MM.1S (cell line): ENCODE measurements at regions not wholly inside any gene's neighbourhood (a gene's known extent, or its start where the extent isn't known, plus 50 kb on each side); places are given as distances from the start of the nearest gene placed in this dataset.
"Not testable (repeated sequence)": the region's sequence is repeated elsewhere in the genome, so short reads cannot be mapped to it uniquely, and the experiment has no call there.

Experiments used
- DNase-seq: peaks from one replicate; pipeline ENCODE4 v3.0.0-alpha.2; 2015
- H2AFZ ChIP-seq: fragments of 300-600 bp; sonication (generic); 2 replicates; pipeline ENCODE4 v1.6.0; 2016; ENCODE audit warnings: antibody characterized with exemption, low read length
- H3F3A ChIP-seq: fragments of 300-600 bp; sonication (generic); 2 replicates; pipeline ENCODE4 v1.6.1; 2016; ENCODE audit warnings: mild to moderate bottlenecking, antibody characterized with exemption, low read length, moderate library complexity, mixed read lengths; ENCODE audit not compliant: insufficient read depth
- H3K27ac ChIP-seq: fragments of 300-600 bp; sonication (generic); 2 replicates; pipeline ENCODE4 v1.5.1; 2016; ENCODE audit warnings: mild to moderate bottlenecking, low read length
- H3K27me3 ChIP-seq: fragments of 300-600 bp; sonication (generic); replicated peaks from 2 replicates; pipeline ENCODE4 v1.6.0; 2016; ENCODE audit warnings: low read length; ENCODE audit not compliant: insufficient read depth
- H3K36me3 ChIP-seq: fragments of 300-600 bp; sonication (generic); replicated peaks from 2 replicates; pipeline ENCODE4 v1.6.1; 2016; ENCODE audit warnings: mild to moderate bottlenecking, low read length, mixed read lengths; ENCODE audit not compliant: insufficient read depth
- H3K4me1 ChIP-seq: fragments of 300-600 bp; sonication (generic); 2 replicates; pipeline ENCODE4 v1.6.1; 2016; ENCODE audit warnings: low read length, mixed read lengths
- H3K4me2 ChIP-seq: fragments of 300-600 bp; sonication (generic); 2 replicates; pipeline ENCODE4 v1.6.0; 2016; ENCODE audit warnings: low read depth, low read length
- H3K4me3 ChIP-seq: fragments of 300-600 bp; sonication (generic); 2 replicates; pipeline ENCODE4 v1.5.1; 2016; ENCODE audit warnings: low read length, mixed read lengths
- H3K79me2 ChIP-seq: fragments of 300-600 bp; sonication (generic); 2 replicates; pipeline ENCODE4 v1.6.1; 2016; ENCODE audit warnings: mixed run types, low read length, mixed read lengths
- H3K9ac ChIP-seq: fragments of 300-600 bp; sonication (generic); 2 replicates; pipeline ENCODE4 v1.6.1; 2016; ENCODE audit warnings: low read length, mixed read lengths
- H3K9me2 ChIP-seq: fragments of 300-600 bp; sonication (generic); replicated peaks from 2 replicates; pipeline ENCODE4 v1.6.1; 2016; ENCODE audit warnings: mild to moderate bottlenecking, low read length, mixed read lengths; ENCODE audit not compliant: insufficient read depth
- H3K9me3 ChIP-seq: fragments of 300-600 bp; sonication (generic); replicated peaks from 2 replicates; pipeline ENCODE4 v1.6.1; 2016; ENCODE audit warnings: mild to moderate bottlenecking, low read length, mixed read lengths; ENCODE audit not compliant: insufficient read depth
- H4K20me1 ChIP-seq: fragments of 300-600 bp; sonication (generic); 2 replicates; pipeline ENCODE4 v1.6.1; 2016; ENCODE audit warnings: mild to moderate bottlenecking, low read length, moderate library complexity, mixed read lengths; ENCODE audit not compliant: insufficient read depth
- EZH2 ChIP-seq: fragments of 300-600 bp; sonication (generic); optimal IDR thresholded peaks from 2 replicates; pipeline ENCODE3; 2017; ENCODE audit warnings: low read depth, mild to moderate bottlenecking, antibody characterized with exemption, low read length, mixed read lengths
- EZH2phosphoT487 ChIP-seq: fragments of 300-600 bp; sonication (generic); IDR thresholded peaks from 2 replicates; pipeline ENCODE4 v1.6.1; 2018; ENCODE audit warnings: antibody characterized with exemption, low read length
- TF ChIP-seq, protein P1 (sequence below): fragments of 300-600 bp; sonication (generic); IDR thresholded peaks from 2 replicates; pipeline ENCODE4 v1.5.1; 2016; ENCODE audit warnings: antibody characterized with exemption, low read length, mixed read lengths

DNA sequence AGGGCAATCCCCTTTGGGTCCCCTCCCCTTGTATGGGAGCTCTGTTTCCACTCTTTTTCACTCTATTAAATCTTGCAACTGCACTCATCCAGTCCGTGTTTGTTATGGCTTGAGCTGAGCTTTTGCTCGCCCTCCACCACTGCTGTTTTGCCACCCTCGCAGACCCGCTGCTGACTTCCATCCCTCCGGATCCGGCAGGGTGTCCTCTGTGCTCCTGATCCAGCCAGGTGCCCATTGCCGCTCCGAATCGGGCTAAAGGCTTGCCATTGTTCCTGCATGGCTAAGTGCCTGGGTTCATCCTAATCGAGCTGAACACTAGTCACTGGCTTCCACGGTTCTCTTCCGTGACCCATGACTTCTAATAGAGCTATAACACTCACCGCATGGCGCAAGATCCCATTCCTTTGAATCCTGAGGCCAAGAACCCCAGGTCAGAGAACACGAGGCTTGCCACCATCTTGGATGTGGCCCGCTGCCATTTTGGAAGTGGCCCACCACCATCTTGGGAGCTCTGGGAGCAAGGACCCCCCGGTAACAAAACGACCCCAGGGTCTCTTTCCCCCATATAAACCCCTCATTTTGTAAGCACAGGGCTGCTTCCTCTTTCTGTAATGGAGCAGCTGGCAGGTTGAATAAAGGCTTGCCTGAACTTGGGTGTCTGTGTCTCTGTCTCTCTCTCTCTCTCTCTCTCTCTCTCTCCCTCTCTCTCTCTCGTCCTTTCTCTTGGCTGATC lies 1166.2 kb downstream of the TAF11L14 start:
- Histone ChIP-seq H3F3A (no peaks in the 10 kb centered on the region), H3K4me2 (no peak overlapping the region), H2AFZ (no peak overlapping the region), H3K9ac (no peak overlapping the region), H3K79me2 (no peaks in the 10 kb centered on the region), H3K9me2 (no peaks in the 10 kb centered on the region), H3K27me3 (no peaks in the 10 kb centered on the region), H3K36me3 (no peaks in the 10 kb centered on the region), H3K9me3 (no peaks in the 10 kb centered on the region), H3K4me3 (no peak overlapping the region), H3K27ac (no peak overlapping the region), H4K20me1 (no peaks in the 10 kb centered on the region), H3K4me1 (no peaks in the 10 kb centered on the region)
- no peak for TF ChIP-seq EZH2phosphoT487
- TF ChIP-seq, protein P1, sequence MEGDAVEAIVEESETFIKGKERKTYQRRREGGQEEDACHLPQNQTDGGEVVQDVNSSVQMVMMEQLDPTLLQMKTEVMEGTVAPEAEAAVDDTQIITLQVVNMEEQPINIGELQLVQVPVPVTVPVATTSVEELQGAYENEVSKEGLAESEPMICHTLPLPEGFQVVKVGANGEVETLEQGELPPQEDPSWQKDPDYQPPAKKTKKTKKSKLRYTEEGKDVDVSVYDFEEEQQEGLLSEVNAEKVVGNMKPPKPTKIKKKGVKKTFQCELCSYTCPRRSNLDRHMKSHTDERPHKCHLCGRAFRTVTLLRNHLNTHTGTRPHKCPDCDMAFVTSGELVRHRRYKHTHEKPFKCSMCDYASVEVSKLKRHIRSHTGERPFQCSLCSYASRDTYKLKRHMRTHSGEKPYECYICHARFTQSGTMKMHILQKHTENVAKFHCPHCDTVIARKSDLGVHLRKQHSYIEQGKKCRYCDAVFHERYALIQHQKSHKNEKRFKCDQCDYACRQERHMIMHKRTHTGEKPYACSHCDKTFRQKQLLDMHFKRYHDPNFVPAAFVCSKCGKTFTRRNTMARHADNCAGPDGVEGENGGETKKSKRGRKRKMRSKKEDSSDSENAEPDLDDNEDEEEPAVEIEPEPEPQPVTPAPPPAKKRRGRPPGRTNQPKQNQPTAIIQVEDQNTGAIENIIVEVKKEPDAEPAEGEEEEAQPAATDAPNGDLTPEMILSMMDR = no peak
- no peak for TF ChIP-seq EZH2
- no peak for DNase-seq

DNA sequence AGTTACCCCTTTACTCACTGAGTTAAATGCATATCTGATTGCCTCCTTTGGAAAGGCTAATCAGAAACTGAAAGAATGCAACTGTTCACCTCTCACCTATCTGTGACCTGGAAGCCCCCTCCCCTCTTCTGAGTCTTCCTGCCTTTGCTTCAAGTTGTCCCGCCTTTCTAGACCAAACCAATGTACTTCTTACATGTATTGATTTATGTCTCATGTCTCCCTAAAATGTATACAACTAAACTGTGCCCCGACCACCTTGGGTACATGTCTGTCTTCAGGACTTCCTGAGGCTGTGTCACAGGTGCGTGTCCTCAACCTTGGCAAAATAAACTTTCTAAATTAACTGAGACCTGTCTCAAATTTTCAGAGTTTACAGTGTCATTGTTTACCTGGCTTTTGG lies 1167.2 kb downstream of the TAF11L14 start:
- not testable (repeated sequence) for H3K4me1 ChIP-seq, H3K9me2 ChIP-seq, H3K36me3 ChIP-seq, H3F3A ChIP-seq, H3K79me2 ChIP-seq, H4K20me1 ChIP-seq, H3K4me3 ChIP-seq, H3K4me2 ChIP-seq, H3K27ac ChIP-seq, H2AFZ ChIP-seq, H3K9me3 ChIP-seq, DNase-seq, H3K27me3 ChIP-seq, H3K9ac ChIP-seq

DNA sequence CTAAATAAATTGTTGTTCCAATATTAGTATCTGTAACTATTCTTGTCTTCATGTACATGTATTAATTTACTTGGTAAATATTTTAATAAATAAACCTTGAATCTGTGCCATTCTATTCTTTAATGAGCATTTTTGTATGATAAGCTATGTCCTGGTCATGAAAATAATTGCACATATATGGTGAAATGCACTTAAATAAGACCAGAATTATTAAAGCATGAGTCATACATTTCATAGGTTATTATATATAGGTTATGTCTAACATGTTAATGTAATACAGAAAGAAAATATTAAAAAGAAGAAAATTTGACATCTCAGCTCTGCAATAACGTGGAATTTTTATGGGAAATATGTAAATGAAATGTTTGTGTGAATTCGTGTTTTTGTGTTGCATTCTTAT lies 1168.1 kb downstream of the TAF11L14 start:
- Histone ChIP-seq H3K4me1 (no peaks in the 10 kb centered on the region), H3K9me2 (no peaks in the 10 kb centered on the region), H2AFZ (no peak overlapping the region), H3F3A (no peaks in the 10 kb centered on the region), H3K36me3 (no peaks in the 10 kb centered on the region), H3K27ac (no peak overlapping the region), H3K9me3 (no peaks in the 10 kb centered on the region), H3K79me2 (no peaks in the 10 kb centered on the region), H3K4me3 (no peak overlapping the region), H3K9ac (no peak overlapping the region), H4K20me1 (no peaks in the 10 kb centered on the region), H3K27me3 (no peaks in the 10 kb centered on the region), H3K4me2 (no peak overlapping the region)
- no peak for TF ChIP-seq EZH2phosphoT487
- TF ChIP-seq EZH2 = no peak
- TF ChIP-seq, protein P1 = no peak
- DNase-seq = no peak

DNA sequence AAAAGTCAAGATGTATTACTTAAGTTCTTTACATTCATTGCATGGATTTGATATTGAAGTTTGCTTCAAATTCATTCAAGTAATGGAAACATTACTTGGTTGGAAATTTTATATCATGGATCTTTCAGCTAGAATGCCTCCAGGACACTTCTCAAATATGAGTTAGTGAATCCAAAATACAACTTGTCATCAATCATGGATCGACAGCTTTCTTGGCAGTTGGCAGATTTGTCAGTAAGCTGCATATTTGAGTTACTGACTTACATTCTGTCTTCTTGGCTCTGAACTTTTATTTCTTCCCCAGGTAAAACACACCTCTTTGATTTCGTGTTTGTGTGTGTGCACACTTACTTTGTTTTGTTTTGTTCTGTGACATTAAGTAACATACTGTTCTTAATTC lies 1171.1 kb downstream of the TAF11L14 start:
- no peaks in the 10 kb centered on the region for H3K9me3 ChIP-seq
- H4K20me1 ChIP-seq = no peaks in the 10 kb centered on the region
- H3K36me3 ChIP-seq = no peaks in the 10 kb centered on the region

More for the DNA sequence above, 1171.1 kb downstream of the TAF11L14 start:
- no peak overlapping the region for H3K4me3 ChIP-seq
- no peaks in the 10 kb centered on the region for H3K9me2 ChIP-seq
- no peak overlapping the region for H3K27ac ChIP-seq
- H3K9ac ChIP-seq = no peak overlapping the region
- no peaks in the 10 kb centered on the region for H3K79me2 ChIP-seq
- H2AFZ ChIP-seq = no peak overlapping the region
- no peaks in the 10 kb centered on the region for H3K27me3 ChIP-seq
- no peaks in the 10 kb centered on the region for H3F3A ChIP-seq
- H3K4me1 ChIP-seq = no peaks in the 10 kb centered on the region
- no peak overlapping the region for H3K4me2 ChIP-seq
- TF ChIP-seq, protein P1 = no peak
- no peak for TF ChIP-seq EZH2phosphoT487
- TF ChIP-seq EZH2 = no peak
- DNase-seq = no peak
